HT1080 (cell line): ENCODE measurements at regions not wholly inside any gene's neighbourhood (a gene's known extent, or its start where the extent isn't known, plus 50 kb on each side); places are given as distances from the start of the nearest gene placed in this dataset.

Experiments
- DNase-seq: peaks from one replicate; pipeline ENCODE4 v3.0.0-alpha.2; 2015; ENCODE audit warnings: low read depth

- no peak for DNase-seq
Measured at GRCh38 chrX:20433388-20433775, 166.7 kb upstream of the RPS6KA3 start.

GRCh38 chrX:20432746-20433387, 166.2 kb upstream of the RPS6KA3 start:
- DNase-seq, result no peak

DNA sequence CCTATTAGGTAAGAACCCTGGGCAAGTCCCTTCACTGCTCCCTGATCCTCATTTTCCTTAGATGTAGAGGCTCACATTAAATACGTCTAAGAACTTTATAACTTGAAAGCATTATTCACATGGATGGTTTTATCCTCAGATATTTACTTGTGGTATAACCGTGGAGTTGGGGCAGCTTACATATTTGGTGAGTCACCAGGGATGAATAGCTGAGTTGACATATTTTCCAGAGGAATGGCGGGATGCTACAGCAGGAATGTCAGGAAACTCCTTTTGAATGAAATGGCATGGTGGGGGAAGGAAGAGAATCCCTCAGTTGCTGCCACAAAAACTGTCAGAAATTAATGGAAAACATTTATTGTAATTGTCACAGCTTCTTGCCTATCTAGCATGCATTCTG, 165.3 kb upstream of the RPS6KA3 start:
- peak; percentile 44 for DNase-seq

GRCh38 chrX:20431486-20431885, 164.8 kb upstream of the RPS6KA3 start:
- DNase-seq, result no peak

DNA sequence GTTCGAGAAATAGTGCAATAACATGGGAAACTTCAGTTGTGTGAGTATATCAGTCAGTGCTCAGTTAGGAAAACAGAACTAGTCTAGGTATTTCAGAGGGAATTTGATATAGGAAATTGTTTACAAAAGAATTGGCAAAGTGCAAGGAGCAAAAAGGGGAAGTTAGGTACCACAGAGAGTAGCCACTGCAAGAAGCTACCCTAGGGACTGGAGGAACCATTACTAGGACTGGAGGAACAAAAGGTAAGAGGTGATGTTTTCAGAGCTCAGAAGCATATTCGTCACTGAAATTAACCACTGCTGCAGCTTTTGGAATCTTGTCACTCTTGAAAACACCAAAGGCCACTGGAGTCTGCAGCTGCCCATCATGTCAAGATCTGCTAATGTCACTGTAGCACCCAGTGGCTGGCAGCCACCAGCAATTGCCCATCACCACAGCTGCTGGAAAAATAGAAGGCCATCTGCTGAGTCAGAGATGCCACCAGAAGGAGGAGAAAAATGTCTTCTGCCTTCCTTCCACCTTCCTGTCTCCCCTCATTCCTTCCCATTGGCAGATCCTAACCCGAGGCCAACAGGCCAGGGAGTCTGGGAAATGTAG, 160.6 kb upstream of the RPS6KA3 start:
- no peak for DNase-seq

- no peak for DNase-seq
Measured at GRCh38 chrX:20421697-20422096, 155.0 kb upstream of the RPS6KA3 start.

DNA sequence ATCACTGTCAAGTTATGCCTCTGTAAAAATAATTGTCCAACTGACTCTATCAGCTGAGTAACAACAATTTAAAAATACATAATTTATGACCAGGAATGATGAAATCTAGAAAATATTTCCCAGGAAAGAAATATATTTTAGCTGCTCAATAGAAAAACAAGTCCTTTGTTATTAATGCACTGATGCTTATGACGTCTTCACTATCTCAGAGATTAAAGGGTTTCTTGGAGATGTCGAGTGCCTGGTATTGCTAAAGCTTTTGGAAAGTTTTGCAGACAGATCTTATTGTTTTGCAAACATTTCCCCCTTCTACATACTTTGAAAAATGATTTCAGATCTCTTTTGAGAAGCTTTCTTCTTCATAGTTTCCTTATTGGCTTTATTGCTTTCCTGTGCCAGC, 154.6 kb upstream of the RPS6KA3 start:
- DNase-seq, result no peak

- DNase-seq, result no peak
Measured at GRCh38 chrX:20420058-20420457, 153.3 kb upstream of the RPS6KA3 start.

- DNase-seq, result no peak
Measured at GRCh38 chrX:20418379-20419150, 151.9 kb upstream of the RPS6KA3 start.

DNA sequence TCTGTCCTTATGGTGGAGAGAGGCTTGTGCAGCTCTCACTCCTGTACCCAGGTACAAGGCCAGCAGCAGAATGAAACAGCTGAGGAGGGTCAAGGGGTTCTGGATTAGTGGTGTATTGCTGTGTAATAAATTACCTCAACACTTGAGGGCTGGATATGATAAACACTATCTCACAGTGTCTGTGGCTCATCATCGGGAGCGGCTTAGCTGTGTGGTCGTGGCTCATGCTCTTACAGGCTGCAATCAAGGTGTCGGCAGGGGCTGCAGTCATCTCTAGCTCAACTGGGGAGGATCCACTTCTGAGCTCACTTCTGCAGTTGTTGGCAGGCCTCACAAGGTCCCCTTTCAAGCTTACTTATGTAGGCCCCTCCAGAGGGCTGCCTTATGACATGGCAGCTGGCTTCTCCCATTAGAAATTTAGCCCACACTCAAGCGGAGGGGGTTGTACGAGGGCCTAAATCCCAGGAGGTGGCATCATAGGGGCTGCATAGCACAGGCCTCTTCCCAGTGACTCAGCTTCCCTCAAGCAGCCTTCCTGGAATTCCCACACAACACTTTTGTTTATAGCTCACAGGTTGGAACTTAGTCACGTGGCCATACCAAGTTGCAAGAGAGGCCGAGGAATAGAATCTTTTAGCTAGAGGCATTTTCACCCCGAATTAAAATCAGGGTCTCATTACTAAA, 148.2 kb upstream of the RPS6KA3 start:
- peak; percentile 21 for DNase-seq

- DNase-seq, result no peak
Measured at GRCh38 chrX:20414066-20414465, 147.4 kb upstream of the RPS6KA3 start.

DNA sequence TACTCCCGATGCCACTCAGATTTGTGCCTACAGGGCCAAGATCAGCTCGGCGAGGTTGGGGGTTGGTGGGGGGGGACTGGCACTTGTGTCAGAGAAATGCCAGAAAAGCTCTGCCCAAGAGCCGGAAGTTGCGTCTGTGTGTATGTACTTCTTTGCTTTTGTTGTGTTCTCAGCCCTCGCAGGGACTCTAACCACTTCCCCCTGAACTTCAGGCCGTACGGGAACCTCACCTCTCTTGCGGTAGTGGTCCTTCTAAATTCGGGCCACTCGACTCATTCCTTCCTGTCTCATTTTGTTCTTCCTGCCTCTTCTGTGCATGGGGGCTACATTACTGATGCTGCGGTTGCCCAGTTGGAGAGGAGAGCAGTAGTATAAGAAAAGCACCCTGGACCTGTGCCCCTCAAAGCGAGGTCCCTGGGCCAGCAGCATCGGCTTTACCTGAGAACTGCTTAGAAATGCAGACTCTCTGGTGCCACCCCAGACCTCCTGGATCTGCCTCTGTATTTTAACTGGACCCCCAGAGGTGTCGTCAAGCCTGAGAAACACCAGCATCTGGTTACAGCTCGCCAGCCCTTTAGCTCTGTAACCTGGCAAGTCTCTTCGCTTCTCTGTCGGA, 146.3 kb upstream of the RPS6KA3 start:
- no peak for DNase-seq

DNA sequence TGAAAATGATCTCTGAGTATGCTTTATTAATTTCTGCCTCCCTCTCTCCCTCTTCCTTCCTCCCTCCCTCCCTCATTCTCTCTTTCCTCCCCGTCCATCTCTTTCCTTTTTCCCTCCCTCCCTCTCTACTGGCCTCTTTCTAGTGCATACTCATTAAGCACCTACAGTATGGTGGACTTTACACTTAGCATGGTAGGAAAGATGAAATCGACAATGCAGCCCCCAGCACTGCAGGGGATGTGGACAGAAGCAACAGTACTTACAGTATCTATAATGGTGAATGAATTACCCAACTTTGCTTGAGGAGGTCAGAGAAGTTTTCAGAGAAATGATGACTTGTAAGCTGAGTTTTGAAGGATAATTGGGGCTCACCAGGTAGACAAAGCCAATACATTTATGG, 143.8 kb upstream of the RPS6KA3 start:
- no peak for DNase-seq

- no peak for DNase-seq
Measured at GRCh38 chrX:20409991-20410390, 143.3 kb upstream of the RPS6KA3 start.

DNA sequence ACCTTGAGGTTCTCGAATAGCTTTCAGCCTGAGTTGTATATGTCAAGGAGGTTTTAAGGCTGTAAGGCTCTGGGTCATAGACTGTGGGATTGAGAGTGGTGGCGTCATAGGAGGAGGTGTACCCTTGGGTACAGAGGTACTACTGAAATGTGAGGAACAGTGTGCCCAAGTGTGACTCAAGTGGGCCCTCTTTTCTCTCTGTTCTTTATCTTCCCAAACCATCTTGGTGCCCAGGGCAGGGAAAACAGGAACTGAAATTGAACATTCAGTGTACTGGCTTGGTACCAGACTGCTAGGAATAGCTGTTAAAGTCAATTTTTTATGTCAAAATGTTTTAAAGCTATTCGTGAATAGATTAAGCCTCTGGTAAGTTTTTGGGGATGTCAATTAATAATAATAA, 136.2 kb upstream of the RPS6KA3 start:
- DNase-seq, result no peak

- no peak for DNase-seq
Measured at GRCh38 chrX:20399728-20400414, 133.2 kb upstream of the RPS6KA3 start.

DNA sequence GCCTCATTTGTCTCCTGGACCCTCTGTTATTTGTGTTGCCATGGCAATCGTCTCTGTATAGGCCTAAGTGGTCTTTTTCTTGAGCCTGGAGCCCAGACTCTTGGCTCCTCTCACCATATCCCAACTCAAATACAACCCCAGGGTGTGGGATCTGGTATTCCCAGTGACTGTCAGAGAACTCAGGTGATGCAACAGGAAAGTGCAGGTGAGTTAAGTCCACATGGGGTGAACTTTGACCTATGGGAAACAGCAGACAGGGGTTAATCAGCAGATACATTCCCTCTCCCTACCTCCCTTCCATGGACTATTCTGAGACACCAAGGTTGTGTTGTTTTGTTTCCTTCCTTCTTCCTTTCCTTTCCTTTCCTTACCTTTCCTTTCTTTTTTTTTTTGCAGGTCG, 130.9 kb upstream of the RPS6KA3 start:
- DNase-seq, result no peak

DNA sequence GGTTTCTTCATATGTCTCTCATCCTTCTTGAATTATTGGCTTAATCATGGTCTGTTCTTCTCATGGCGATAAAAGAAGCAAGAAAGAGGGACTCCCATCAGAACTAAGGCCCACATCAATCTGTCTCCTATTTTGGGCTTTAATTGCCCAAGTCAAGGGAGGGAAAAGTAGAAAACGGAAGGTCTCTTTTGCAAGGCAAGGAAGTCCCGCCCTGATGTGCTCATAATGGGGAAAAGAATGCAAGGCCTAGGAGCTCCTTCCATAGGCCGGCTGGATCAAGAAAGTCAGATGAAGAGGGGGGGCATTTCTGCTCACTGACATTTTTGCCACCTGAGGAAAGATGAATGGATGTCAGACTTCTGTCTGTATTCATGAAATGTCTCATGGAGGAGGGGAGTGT, 127.7 kb upstream of the RPS6KA3 start:
- no peak for DNase-seq

- DNase-seq, result no peak
Measured at GRCh38 chrX:20393944-20394343, 127.2 kb upstream of the RPS6KA3 start.

- DNase-seq, result no peak
Measured at GRCh38 chrX:20388594-20388993, 121.9 kb upstream of the RPS6KA3 start.

DNA sequence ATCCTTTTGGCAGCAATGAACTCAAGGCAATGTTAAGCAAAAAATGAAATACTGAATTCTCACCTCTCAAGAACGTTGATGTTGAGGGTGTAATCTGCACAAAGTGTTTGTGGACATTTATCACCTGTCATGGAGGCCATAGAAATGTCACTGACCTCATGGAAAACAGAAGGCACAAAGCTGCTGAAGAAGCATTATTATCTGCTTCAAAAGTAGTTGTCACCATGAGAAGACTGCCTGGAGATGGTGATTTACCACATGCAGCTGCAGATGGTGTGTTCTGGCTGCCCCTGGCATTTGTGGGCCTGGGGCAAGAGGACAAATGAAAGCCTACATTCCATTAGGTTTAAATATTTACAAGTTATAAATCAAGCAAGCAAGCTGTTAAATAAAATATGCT, 116.8 kb upstream of the RPS6KA3 start:
- no peak for DNase-seq
